Neural progenitor cell (in vitro differentiated cells): ENCODE measurements at regions not wholly inside any gene's neighbourhood (a gene's known extent, or its start where the extent isn't known, plus 50 kb on each side); places are given as distances from the start of the nearest gene placed in this dataset.

Experiments used
- EZH2 ChIP-seq: fragments of 200-600 bp; sonication (generic); IDR thresholded peaks from 2 replicates; pipeline ENCODE4 v1.6.1; 2017; ENCODE audit warnings: antibody characterized with exemption, mild to moderate bottlenecking, moderate library complexity
- EZH2phosphoT487 ChIP-seq: fragments of 200-600 bp; sonication (generic); IDR thresholded peaks from 2 replicates; pipeline ENCODE4 v1.6.1; 2017; ENCODE audit warnings: antibody characterized with exemption
- TF ChIP-seq, protein P1 (sequence below): fragments of 200-600 bp; sonication (generic); IDR thresholded peaks from 2 replicates; pipeline ENCODE4 v1.5.1; 2017; ENCODE audit warnings: antibody characterized with exemption, mild to moderate bottlenecking

DNA sequence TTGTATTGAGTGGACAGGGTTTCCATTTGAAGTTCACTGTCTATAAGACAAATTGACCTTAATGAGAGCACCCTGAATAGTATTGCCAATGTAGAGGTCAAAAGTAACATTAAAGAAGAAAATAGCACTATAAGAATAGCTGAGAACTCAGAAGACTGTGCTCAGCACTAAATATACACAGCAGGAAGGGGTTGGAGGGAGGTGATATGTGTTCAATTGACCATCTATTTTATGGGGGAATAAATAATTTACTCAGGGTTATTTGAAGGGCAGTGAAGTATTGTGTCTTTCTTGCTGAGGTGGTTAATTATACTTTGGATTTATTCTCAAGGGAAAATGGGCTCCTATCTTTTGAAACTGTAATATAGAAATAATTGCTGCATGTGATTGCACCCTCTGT lies 1380.5 kb upstream of the SPRY2 start:
- TF ChIP-seq EZH2phosphoT487 (no peak), EZH2 (no peak)
- TF ChIP-seq, protein P1, sequence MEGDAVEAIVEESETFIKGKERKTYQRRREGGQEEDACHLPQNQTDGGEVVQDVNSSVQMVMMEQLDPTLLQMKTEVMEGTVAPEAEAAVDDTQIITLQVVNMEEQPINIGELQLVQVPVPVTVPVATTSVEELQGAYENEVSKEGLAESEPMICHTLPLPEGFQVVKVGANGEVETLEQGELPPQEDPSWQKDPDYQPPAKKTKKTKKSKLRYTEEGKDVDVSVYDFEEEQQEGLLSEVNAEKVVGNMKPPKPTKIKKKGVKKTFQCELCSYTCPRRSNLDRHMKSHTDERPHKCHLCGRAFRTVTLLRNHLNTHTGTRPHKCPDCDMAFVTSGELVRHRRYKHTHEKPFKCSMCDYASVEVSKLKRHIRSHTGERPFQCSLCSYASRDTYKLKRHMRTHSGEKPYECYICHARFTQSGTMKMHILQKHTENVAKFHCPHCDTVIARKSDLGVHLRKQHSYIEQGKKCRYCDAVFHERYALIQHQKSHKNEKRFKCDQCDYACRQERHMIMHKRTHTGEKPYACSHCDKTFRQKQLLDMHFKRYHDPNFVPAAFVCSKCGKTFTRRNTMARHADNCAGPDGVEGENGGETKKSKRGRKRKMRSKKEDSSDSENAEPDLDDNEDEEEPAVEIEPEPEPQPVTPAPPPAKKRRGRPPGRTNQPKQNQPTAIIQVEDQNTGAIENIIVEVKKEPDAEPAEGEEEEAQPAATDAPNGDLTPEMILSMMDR = no peak
